Panc1 (cell line): ENCODE measurements at regions not wholly inside any gene's neighbourhood (a gene's known extent, or its start where the extent isn't known, plus 50 kb on each side); places are given as distances from the start of the nearest gene placed in this dataset.

Experiments
- ATAC-seq: fragments of 200-7000 bp; cut with Tn5 transposase; 2 replicates; pipeline ENCODE4 v1.9.1; 2020; ENCODE audit warnings: mild to moderate bottlenecking, moderate library complexity
- BruUV-seq: library from RNA; stranded (reverse); fragments of 400-500 nt; replicated peaks from 2 replicates; lab custom pipeline; 2021; lab: Mats Ljungman, UMichigan
- CTCF ChIA-PET: fragments of 300-600 bp; sonication (Branson Sonifier 250); formaldehyde crosslinking; loops from one replicate; lab custom pipeline; 2022; ENCODE audit warnings: antibody characterized with exemption; lab: Charles Lee
- POLR2A ChIA-PET: fragments of 300-600 bp; sonication (Branson Sonifier 250); formaldehyde crosslinking; loops from one replicate; lab custom pipeline; 2022; ENCODE audit warnings: antibody characterized with exemption; lab: Charles Lee
- DNase-seq: peaks from one replicate; pipeline ENCODE4 v3.0.0-alpha.2; 2010; ENCODE audit warnings: low read depth, low spot score
- H3K27ac ChIP-seq: 2 replicates; pipeline ENCODE4 v1.5.1; 2011; ENCODE audit warnings: mild to moderate bottlenecking, low read length, inconsistent platforms
- H3K27me3 ChIP-seq: fragments of 200-500 bp; sonication (Bioruptor generic); 2 replicates; pipeline ENCODE4 v1.6.0; 2014; ENCODE audit warnings: low read length, inconsistent platforms; ENCODE audit not compliant: control insufficient read depth, insufficient read depth
- H3K36me3 ChIP-seq: fragments of 200-500 bp; sonication (Bioruptor generic); 2 replicates; pipeline ENCODE4 v1.5.1; 2014; ENCODE audit warnings: inconsistent platforms, mild to moderate bottlenecking, low read length, moderate library complexity; ENCODE audit not compliant: control insufficient read depth, insufficient read depth
- H3K4me1 ChIP-seq: 2 replicates; pipeline ENCODE4 v1.5.1; 2011; ENCODE audit warnings: inconsistent platforms, mild to moderate bottlenecking, low read length, moderate library complexity; ENCODE audit not compliant: control insufficient read depth, insufficient read depth
- H3K4me3 ChIP-seq, 2 experiments: 2 replicates each; pipeline ENCODE4 v1.5.1; 2011 to 2012; ENCODE audit warnings: low read depth in 2 of 2, low read length in 2 of 2, mild to moderate bottlenecking in 2 of 2, inconsistent platforms in 1 of 2, moderate library complexity in 1 of 2
- H3K9me3 ChIP-seq: fragments of 200-500 bp; sonication (Bioruptor generic); 2 replicates; pipeline ENCODE4 v1.5.1; 2014; ENCODE audit warnings: low read depth, mild to moderate bottlenecking, inconsistent platforms, low read length, moderate library complexity; ENCODE audit not compliant: control insufficient read depth, insufficient read depth
- CTCF ChIP-seq: fragments of 450-650 bp; IDR thresholded peaks from 2 replicates; pipeline ENCODE4 v1.5.1; 2017; ENCODE audit warnings: mild to moderate bottlenecking
- POLR2AphosphoS5 ChIP-seq: IDR thresholded peaks from 2 replicates; pipeline ENCODE4 v1.6.1; 2012; ENCODE audit warnings: mild to moderate bottlenecking, low read depth, low read length, moderate library complexity
- REST ChIP-seq, 2 experiments: IDR thresholded peaks; 2 replicates each; pipeline ENCODE4 v1.6.1; 2011 to 2012; ENCODE audit warnings: low read depth in 2 of 2, control low read depth in 1 of 2, low read length in 1 of 2, mild to moderate bottlenecking in 1 of 2, moderate library complexity in 1 of 2; ENCODE audit not compliant: insufficient read depth in 1 of 2
- SIN3A ChIP-seq: IDR thresholded peaks from 2 replicates; pipeline ENCODE4 v1.6.1; 2012; ENCODE audit warnings: low read depth, mild to moderate bottlenecking, low read length, moderate library complexity, borderline replicate concordance; ENCODE audit not compliant: insufficient read depth
- TCF7L2 ChIP-seq: IDR thresholded peaks from 2 replicates; pipeline ENCODE4 v1.6.1; 2011; ENCODE audit warnings: mild to moderate bottlenecking, low read depth, low read length, inconsistent platforms
- in situ Hi-C: cut with HindIII; loops from 2 replicates; pipeline ENCODE4 v1.10.0; 2016; ENCODE audit warnings: low sequenced_read_pairs, low pct_unique_long_range_greater_than_20kb
- intact Hi-C: fragments of 100-400 bp; cut with micrococcal nuclease; formaldehyde crosslinking; loops from one replicate; pipeline ENCODE4 v1.10.0; 2022; ENCODE audit not compliant: unreplicated experiment

- BruUV-seq = no TSS peak
- no peak for ATAC-seq
- Histone ChIP-seq H3K27me3 (peaks cover 3% of the 10 kb centered on the region; the same call in 1 of the 2 replicates), H3K36me3 (no peaks in the 10 kb centered on the region), H3K4me1 (peaks cover 12% of the 10 kb centered on the region), H3K4me3 (no peak overlapping the region), H3K9me3 (no peaks in the 10 kb centered on the region), H3K27ac (no peak overlapping the region)
- CTCF ChIA-PET = no interaction called here
- POLR2A ChIA-PET = no interaction called here
- intact Hi-C loops = no loop called here
- no peak for DNase-seq
- TF ChIP-seq CTCF (no peak), REST (IDR thresholded peaks at IDR 0.05; ENCODE audit: insufficient read depth in 1 of 2, low read depth in 2 of 2, low read length in 1 of 2) (no peak), SIN3A (no peak), TCF7L2 (no peak), POLR2AphosphoS5 (no peak)
- in situ Hi-C loops = no loop called here
These were observed 118.3 kb downstream of the WT1 start for GRCh38 chr11:32316858-32317642.

- no peaks in the 10 kb centered on the region for H3K36me3 ChIP-seq
- H3K9me3 ChIP-seq = no peaks in the 10 kb centered on the region
- TF ChIP-seq TCF7L2 = no peak
- TF ChIP-seq REST (IDR thresholded peaks at IDR 0.05; ENCODE audit: insufficient read depth in 1 of 2, low read depth in 2 of 2, low read length in 1 of 2) = no peak
- no peak for TF ChIP-seq CTCF
- TF ChIP-seq POLR2AphosphoS5 = no peak
- TF ChIP-seq SIN3A = no peak
- intact Hi-C loops (no loop called here), in situ Hi-C loops (no loop called here)
- H3K27ac ChIP-seq = no peak overlapping the region
- ChIA-PET CTCF (no interaction called here), POLR2A (no interaction called here)
- ATAC-seq = no peak
- H3K27me3 ChIP-seq = peaks cover 3% of the 10 kb centered on the region; the same call in 1 of the 2 replicates
- no peak overlapping the region for H3K4me3 ChIP-seq
- no TSS peak for BruUV-seq
- DNase-seq = no peak
- peaks cover 8% of the 10 kb centered on the region for H3K4me1 ChIP-seq
These were observed 117.7 kb downstream of the WT1 start for GRCh38 chr11:32317643-32318042.
